PC-9 (cell line): ENCODE measurements at regions not wholly inside any gene's neighbourhood (a gene's known extent, or its start where the extent isn't known, plus 50 kb on each side); places are given as distances from the start of the nearest gene placed in this dataset.

Experiments used
- BruUV-seq: library from RNA; stranded (reverse); fragments of 400-500 nt; replicated peaks from 2 replicates; lab custom pipeline; 2021; lab: Mats Ljungman, UMichigan
- CTCF ChIA-PET: fragments of 300-600 bp; sonication (Branson Sonifier 250); formaldehyde crosslinking; loops from one replicate; lab custom pipeline; 2022; ENCODE audit warnings: antibody characterized with exemption; lab: Charles Lee
- POLR2A ChIA-PET: fragments of 300-600 bp; sonication (Branson Sonifier 250); formaldehyde crosslinking; loops from one replicate; lab custom pipeline; 2022; ENCODE audit warnings: antibody characterized with exemption; ENCODE audit not compliant: unreplicated experiment; lab: Charles Lee
- DNase-seq, 2 experiments: peaks; one replicate each; pipeline versions ENCODE4 v3.0.0 to v3.0.0-alpha.2; 2015 to 2022; ENCODE audit warnings: mixed read lengths in 1 of 2
- H2AFZ ChIP-seq: fragments of 200-600 bp; sonication (generic); 2 replicates; pipeline ENCODE4 v1.8.1; 2017; ENCODE audit warnings: antibody characterized with exemption
- H3F3A ChIP-seq: fragments of 200-600 bp; sonication (generic); 2 replicates; pipeline ENCODE4 v1.8.1; 2017; ENCODE audit warnings: antibody characterized with exemption, mild to moderate bottlenecking, low read depth; ENCODE audit not compliant: insufficient read depth
- H3K27ac ChIP-seq: fragments of 200-600 bp; sonication (generic); 2 replicates; pipeline ENCODE4 v1.6.1; 2016; ENCODE audit warnings: mixed run types
- H3K27me3 ChIP-seq: fragments of 200-600 bp; sonication (generic); 2 replicates; pipeline ENCODE4 v1.6.1; 2016; ENCODE audit warnings: low read depth, mixed run types; ENCODE audit not compliant: insufficient read depth
- H3K36me3 ChIP-seq: fragments of 200-600 bp; sonication (generic); 2 replicates; pipeline ENCODE4 v1.6.1; 2016; ENCODE audit warnings: low read depth, mixed run types
- H3K4me1 ChIP-seq: fragments of 200-600 bp; sonication (generic); replicated peaks from 2 replicates; pipeline ENCODE4 v1.6.1; 2016; ENCODE audit warnings: mixed run types; ENCODE audit not compliant: insufficient read depth
- H3K4me2 ChIP-seq: fragments of 200-600 bp; sonication (generic); 2 replicates; pipeline ENCODE4 v1.6.1; 2017; ENCODE audit warnings: mixed run types
- H3K4me3 ChIP-seq: fragments of 200-600 bp; sonication (generic); 2 replicates; pipeline ENCODE4 v1.6.1; 2016; ENCODE audit warnings: mixed run types
- H3K79me2 ChIP-seq: fragments of 200-600 bp; sonication (generic); 2 replicates; pipeline ENCODE4 v1.6.1; 2017; ENCODE audit warnings: low read depth, mixed run types
- H3K9me2 ChIP-seq: fragments of 200-600 bp; sonication (generic); 2 replicates; pipeline ENCODE4 v1.8.1; 2017; ENCODE audit warnings: mild to moderate bottlenecking; ENCODE audit not compliant: insufficient read depth
- H3K9me3 ChIP-seq: fragments of 200-600 bp; sonication (generic); 2 replicates; pipeline ENCODE4 v1.8.1; 2016; ENCODE audit warnings: low read depth; ENCODE audit not compliant: insufficient read depth
- H4K20me1 ChIP-seq: fragments of 200-600 bp; sonication (generic); 2 replicates; pipeline ENCODE4 v1.8.1; 2017; ENCODE audit not compliant: insufficient read depth
- EZH2 ChIP-seq: fragments of 200-600 bp; sonication (generic); IDR thresholded peaks from 2 replicates; pipeline ENCODE4 v1.8.0; 2017; ENCODE audit warnings: antibody characterized with exemption, low read depth
- intact Hi-C: fragments of 100-400 bp; cut with micrococcal nuclease; formaldehyde crosslinking; loops from one replicate; pipeline ENCODE4 v1.10.0; 2022; ENCODE audit not compliant: unreplicated experiment
- TF ChIP-seq, protein P1 (sequence below): fragments of 200-600 bp; sonication (generic); conservative IDR thresholded peaks from 2 replicates; pipeline ENCODE4 v1.6.1; 2017; ENCODE audit warnings: mixed run types, antibody characterized with exemption, mild to moderate bottlenecking, moderate library complexity

DNA sequence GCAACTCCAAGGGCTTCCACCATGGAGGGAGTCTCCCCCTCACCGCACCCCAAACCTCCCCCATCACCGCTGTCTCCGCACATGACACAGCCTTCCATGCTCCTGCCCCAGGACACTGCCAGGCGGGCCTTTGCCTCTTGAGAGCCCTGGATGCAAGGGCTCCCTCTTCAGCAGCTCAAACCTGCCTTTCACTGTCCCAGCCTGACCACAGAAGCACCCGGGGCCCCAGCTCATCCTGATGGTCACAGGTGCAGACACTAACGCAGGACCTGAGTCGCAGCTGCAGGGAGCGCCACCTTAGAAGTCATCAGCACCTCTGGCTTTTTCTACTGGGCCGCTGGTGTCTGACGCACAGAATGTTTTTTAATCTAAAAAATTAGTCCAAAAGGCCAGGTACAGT, 54.0 kb downstream of the SYNE3 start:
- Histone ChIP-seq H2AFZ (no peak overlapping the region), H4K20me1 (no peaks in the 10 kb centered on the region), H3K9me2 (no peaks in the 10 kb centered on the region), H3K4me2 (no peak overlapping the region), H3K27ac (no peak overlapping the region), H3K4me3 (no peak overlapping the region), H3K4me1 (peaks cover 11% of the 10 kb centered on the region), H3K79me2 (no peaks in the 10 kb centered on the region), H3K36me3 (no peaks in the 10 kb centered on the region), H3K9me3 (no peaks in the 10 kb centered on the region), H3F3A (peaks cover 17% of the 10 kb centered on the region; the same call in 1 of the 2 replicates), H3K27me3 (no peaks in the 10 kb centered on the region)
- no peak for TF ChIP-seq EZH2
- TF ChIP-seq, protein P1, sequence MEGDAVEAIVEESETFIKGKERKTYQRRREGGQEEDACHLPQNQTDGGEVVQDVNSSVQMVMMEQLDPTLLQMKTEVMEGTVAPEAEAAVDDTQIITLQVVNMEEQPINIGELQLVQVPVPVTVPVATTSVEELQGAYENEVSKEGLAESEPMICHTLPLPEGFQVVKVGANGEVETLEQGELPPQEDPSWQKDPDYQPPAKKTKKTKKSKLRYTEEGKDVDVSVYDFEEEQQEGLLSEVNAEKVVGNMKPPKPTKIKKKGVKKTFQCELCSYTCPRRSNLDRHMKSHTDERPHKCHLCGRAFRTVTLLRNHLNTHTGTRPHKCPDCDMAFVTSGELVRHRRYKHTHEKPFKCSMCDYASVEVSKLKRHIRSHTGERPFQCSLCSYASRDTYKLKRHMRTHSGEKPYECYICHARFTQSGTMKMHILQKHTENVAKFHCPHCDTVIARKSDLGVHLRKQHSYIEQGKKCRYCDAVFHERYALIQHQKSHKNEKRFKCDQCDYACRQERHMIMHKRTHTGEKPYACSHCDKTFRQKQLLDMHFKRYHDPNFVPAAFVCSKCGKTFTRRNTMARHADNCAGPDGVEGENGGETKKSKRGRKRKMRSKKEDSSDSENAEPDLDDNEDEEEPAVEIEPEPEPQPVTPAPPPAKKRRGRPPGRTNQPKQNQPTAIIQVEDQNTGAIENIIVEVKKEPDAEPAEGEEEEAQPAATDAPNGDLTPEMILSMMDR = no peak
- POLR2A ChIA-PET = no interaction called here
- no peak for DNase-seq
- BruUV-seq = no TSS peak
- CTCF ChIA-PET = no interaction called here
- intact Hi-C loops = no loop called here

DNA sequence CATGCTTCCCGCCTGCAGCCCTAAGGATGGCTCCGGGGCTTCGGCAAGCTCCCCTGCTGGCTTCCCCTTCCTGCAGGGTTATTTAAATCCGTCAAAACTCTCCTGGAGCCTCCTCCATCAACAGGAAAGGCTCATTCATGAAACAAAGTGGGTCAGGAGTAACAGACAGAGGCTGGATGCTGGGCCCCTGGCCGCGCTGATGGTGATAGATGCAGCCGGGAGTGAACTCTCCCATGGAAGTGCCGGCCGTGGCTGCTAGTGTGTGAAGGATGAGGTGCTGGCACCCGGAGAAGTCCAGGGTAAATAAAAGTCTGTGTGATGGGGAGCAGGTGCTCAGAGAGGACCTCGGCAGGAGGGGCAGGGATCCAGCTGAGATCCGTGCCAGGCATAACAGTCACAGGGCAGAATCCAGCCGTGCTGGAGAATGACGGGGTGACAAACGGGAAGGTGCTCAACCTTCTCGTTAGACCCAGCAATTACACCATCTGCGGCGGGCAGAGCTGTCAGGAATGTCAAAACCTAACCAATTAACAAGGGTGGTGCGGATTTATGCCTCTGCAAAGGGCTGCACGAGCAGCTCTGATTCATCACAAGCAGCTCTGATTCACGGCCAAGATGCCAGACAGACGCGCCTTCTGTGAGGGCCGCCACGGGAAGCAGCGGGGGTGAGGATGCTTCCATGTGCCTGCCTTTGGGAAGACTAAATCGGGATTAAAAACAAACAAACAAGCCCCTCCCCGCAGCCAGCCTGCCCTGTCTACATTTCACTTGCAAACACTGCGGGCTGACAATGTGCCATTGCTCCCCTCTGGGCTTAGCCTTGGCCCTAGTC, 55.6 kb downstream of the SYNE3 start:
- H3F3A ChIP-seq = peaks cover 17% of the 10 kb centered on the region; the same call in 1 of the 2 replicates
- H3K4me2 ChIP-seq = peak overlapping the region; percentile 75
- intact Hi-C loops = no loop called here
- no peaks in the 10 kb centered on the region for H3K36me3 ChIP-seq
- no peak overlapping the region for H3K27ac ChIP-seq
- no peak overlapping the region for H3K4me3 ChIP-seq
- no peaks in the 10 kb centered on the region for H4K20me1 ChIP-seq
- BruUV-seq = no TSS peak
- peaks cover 11% of the 10 kb centered on the region for H3K4me1 ChIP-seq
- ChIA-PET CTCF (no interaction called here), POLR2A (no interaction called here)
- no peaks in the 10 kb centered on the region for H3K27me3 ChIP-seq
- H3K9me2 ChIP-seq = no peaks in the 10 kb centered on the region
- no peak overlapping the region for H2AFZ ChIP-seq
- DNase-seq = peak; percentile 31 to 86
- TF ChIP-seq, protein P1 = no peak
- no peak for TF ChIP-seq EZH2
- no peaks in the 10 kb centered on the region for H3K9me3 ChIP-seq
- no peaks in the 10 kb centered on the region for H3K79me2 ChIP-seq

DNA sequence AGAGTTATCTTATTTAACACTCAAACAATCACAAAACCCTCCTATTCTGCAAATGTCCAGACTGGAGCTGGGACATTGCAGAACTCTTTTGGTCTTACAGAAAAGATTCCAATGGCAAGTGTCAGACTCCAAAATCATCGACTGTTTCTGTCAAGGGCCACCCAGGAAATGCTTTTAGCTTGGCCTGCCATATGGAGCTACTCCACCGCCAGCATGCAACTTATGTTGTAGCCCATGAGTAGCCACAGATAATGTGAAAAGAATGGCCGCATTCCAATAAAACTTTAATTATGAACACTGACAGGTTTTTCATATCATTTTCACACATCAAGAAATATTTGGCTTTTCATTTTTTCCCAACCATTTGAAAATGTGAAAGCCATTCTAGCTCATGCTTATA, 57.5 kb downstream of the SYNE3 start:
- CTCF ChIA-PET = no interaction called here
- POLR2A ChIA-PET = no interaction called here
- peaks cover 11% of the 10 kb centered on the region for H3K4me1 ChIP-seq
- no peaks in the 10 kb centered on the region for H4K20me1 ChIP-seq
- intact Hi-C loops = no loop called here
- H3F3A ChIP-seq = peaks cover 17% of the 10 kb centered on the region; the same call in 1 of the 2 replicates
- no peak overlapping the region for H3K4me2 ChIP-seq
- no peak overlapping the region for H2AFZ ChIP-seq
- H3K4me3 ChIP-seq = no peak overlapping the region
- no peaks in the 10 kb centered on the region for H3K9me2 ChIP-seq
- no peaks in the 10 kb centered on the region for H3K36me3 ChIP-seq
- no peaks in the 10 kb centered on the region for H3K79me2 ChIP-seq
- DNase-seq = no peak
- H3K9me3 ChIP-seq = no peaks in the 10 kb centered on the region
- no peak for TF ChIP-seq EZH2
- TF ChIP-seq, protein P1 = no peak
- no TSS peak for BruUV-seq
- no peaks in the 10 kb centered on the region for H3K27me3 ChIP-seq
- H3K27ac ChIP-seq = no peak overlapping the region
